ENCODE measurements at regions not wholly inside any gene's neighbourhood (a gene's known extent, or its start where the extent isn't known, plus 50 kb on each side); places are given as distances from the start of the nearest gene placed in this dataset.
"Not testable (repeated sequence)": the region's sequence is repeated elsewhere in the genome, so short reads cannot be mapped to it uniquely, and the experiment has no call there.

DNA sequence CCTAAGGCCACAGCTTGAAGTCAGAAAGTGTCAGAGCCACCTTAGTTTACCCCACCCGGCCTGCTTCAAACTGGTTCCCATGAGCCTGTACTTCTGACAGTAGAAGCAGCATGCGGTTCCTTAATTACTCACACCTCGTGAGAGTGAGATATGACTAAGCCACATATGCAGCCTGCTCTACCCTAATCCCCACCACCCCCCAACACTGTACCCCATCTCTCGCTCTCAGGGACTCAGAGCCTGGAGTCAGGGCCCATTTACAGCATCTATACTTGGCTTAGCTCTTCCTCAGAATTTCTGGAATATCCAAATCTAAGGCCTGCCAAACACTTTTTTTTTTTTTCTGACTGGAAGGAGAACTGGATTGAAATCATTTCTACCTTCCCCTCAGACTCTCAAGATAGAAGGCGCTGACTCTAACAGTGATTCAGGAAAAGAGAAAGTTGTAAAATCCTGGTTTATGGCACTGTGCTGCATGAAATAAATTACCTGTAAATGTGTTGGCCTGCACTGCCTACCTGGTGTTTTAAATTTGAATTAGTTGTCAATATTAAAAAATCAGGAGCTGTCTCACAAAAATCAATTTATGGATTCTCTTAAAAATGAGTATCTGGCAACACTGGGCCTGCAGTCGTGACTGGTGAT lies 360.0 kb downstream of the RND3 start:
- no peak for DNase-seq
- in situ Hi-C loops (cut with MboI; ENCODE audit: low pct_unique_long_range_greater_than_20kb, low sequenced_read_pairs): no loop called here

DNA sequence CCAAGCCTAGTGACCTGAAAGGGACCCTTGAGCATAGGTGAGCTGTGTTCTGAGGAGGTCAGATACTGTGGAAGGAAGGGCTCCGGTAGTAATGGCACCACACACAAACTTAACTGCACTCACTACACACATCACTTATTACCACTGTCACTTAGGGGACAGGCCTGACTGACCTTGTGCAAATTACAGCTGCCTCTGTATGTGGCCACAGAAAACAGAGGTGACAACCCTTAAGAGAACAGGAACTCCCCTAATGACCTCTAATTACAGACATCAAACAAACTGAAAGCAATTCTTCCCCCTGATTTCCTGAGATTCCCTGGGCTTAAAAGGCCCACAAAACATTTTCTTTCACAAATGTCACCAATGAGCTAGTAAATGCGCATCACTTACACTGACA lies 360.6 kb downstream of the RND3 start:
- in situ Hi-C loops (cut with MboI; ENCODE audit: low pct_unique_long_range_greater_than_20kb, low sequenced_read_pairs): no loop called here

DNA sequence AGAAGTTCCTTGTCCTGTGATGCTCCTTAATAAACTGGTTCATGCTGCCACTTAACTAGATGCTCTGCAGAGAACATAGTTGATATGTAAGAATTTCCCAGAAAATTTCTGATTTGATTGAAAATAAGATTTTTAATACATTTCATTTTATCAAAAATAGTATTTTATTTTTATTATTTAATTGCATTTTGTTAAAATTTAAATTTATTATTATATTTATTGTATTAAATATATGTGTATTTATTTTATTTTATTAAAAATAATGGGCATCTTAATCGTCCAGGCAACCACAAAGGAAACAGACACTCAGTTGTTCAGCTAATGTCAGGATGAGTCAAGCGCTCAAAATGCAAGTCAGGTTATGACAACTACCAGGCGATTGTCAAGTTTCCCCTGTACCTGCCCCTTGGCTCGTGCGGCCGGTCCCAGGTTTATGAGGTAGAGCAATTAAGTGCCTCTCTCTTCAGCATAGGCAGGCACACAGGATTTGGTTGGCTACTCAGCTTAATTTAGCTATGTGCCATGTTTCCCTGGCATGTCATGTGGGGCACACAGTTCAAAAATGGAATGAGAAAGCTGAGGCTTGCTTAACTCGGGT lies 361.2 kb downstream of the RND3 start:
- in situ Hi-C loops (cut with MboI; ENCODE audit: low pct_unique_long_range_greater_than_20kb, low sequenced_read_pairs): no loop called here
- no peak for DNase-seq

More for the DNA sequence above, 360.6 kb downstream of the RND3 start:
- DNase-seq: no peak

DNA sequence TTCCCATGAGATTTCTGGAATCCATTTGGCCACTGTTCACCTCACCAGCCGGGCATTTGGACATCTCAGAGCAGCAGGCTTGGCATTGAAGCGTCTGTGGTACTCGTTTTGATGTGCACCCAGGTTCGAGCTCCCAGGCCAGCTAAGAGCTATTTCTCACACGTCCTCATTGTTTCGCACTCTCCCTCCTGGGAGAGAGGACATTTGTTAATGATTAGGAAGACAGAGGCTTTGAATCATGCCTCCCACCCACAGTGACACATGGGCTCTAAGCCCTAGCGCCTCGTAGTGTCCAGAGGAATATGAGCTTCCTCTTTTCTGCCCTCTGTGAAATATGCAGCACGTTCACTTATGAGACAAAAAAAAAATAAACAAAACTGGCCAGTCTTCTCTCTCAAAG lies 361.8 kb downstream of the RND3 start:
- in situ Hi-C loops (cut with MboI; ENCODE audit: low pct_unique_long_range_greater_than_20kb, low sequenced_read_pairs): no loop called here
- DNase-seq: peak; percentile 3

DNA sequence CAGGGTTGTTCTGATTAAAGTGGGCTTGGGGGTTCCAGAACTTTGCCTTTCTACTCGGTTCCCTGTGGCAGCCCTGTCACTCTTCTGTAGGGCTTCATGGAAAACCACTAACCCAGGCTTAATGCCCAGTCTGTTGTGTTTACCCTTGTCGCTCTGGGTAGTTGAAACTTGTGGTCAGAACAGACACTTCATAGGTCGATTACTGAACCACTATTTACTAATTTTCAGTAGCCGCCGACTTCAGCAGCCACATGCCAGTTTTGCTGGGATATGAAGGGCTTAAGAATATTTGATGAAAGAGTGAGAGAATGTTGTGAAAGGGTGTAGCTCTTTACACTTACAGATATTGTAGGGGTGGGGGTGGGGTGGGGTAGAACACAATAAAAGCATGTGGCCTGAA lies 362.3 kb downstream of the RND3 start:
- DNase-seq: no peak
- in situ Hi-C loops (cut with MboI; ENCODE audit: low pct_unique_long_range_greater_than_20kb, low sequenced_read_pairs): no loop called here

DNA sequence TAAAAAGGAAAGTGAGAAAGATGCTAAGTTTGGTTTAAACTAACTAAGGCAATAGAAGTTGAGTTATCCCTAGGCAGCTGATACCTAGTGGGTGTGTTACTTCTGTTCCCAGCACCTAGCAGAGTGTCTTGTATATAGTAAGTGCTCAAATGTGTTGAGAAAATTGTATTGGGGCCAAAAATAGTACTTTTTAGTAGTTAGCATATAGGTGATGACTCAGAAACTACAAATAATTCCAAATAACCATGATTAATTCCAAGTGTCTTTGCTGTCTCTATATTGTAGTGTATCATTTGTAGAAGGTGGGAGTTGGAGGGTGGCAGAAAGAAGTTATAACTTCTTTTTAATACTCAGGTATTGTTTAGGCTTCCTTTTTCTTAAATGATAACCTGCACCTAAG lies 362.7 kb downstream of the RND3 start:
- in situ Hi-C loops (cut with MboI; ENCODE audit: low pct_unique_long_range_greater_than_20kb, low sequenced_read_pairs): no loop called here
- no peak for DNase-seq

DNA sequence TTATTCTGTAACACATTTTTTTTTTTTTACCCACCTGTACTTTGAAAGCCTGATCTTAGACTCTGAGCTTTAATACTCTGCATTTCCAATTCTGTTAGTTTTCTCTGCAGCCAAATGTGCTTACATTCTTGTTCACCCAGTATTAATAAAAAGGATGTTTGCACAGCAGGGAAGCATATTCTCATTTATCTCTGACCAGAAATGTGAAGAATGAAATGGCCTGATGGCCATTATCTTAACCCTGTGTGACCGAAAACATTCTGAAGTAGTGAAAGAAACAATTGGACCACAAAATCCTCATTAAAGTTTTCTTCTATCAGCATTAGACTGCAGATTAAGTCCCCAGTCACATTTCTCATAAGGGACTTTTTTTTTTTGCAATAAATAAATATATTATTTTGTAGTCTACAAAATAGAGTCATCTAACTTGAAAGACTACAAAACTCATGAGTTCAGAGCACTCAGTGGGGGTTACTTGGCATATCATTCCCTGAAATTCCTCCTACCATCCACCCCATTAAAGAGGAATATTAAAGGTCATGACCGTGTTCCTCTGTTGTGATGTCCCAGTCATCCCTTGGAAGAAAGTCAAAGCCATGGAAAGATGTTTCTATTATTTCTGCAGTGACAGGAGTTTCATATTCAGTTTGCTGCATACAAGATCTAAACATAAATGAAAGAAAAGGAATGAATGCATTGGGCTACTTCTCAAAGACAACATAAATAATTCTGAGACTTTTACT lies 364.4 kb downstream of the RND3 start:
- DNase-seq: no peak
- in situ Hi-C loops (cut with MboI; ENCODE audit: low pct_unique_long_range_greater_than_20kb, low sequenced_read_pairs): no loop called here

DNA sequence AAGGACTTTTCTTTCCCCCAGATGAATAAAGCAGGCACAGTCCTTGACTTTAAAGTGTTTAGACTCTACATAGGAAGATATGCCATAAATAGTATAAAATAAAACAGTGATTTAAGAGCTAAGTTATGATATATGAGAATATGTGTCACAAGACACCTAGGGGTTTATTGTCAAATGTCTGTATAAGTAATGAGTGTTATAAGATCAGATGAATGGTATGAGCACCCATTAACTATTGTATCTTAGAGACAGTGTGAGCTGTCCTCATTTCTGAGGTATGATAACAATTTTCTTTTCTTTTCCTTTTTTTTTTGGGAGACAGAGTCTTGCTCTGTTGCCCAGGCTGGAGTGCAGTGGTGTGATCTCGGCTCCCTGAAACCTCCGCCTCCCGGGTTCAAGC lies 365.3 kb downstream of the RND3 start:
- in situ Hi-C loops (cut with MboI; ENCODE audit: low pct_unique_long_range_greater_than_20kb, low sequenced_read_pairs): no loop called here
- DNase-seq: no peak

DNA sequence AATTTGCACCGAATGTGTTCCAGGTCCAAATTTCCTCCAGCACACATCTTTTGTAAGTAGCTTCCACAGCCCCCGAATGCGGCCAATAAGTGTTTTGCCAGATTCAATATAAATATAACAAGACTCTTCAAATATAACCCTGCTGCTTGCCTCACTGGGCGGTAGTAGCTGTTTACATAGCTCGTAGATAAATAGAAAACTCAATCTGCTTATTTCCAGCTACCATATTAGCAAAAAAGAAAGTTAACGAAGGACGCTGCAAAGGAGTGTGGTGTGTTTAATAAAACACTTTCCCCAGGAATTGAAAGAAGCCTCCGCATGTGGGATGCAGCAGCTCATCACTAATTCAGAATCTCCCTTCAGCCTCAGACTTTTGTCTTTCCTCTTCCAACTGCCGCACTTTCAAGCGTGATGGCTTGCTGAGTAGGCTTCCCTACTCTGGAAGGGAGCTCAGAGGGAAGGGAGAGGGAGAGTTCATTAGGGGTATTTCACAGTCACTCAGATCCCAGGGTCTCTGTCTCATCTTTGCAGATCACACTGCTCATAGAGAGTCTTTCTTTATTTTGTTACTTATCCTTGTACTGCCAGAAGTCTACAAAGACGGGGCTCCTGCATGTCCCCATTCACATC lies 367.0 kb downstream of the RND3 start:
- in situ Hi-C loops (cut with MboI; ENCODE audit: low pct_unique_long_range_greater_than_20kb, low sequenced_read_pairs): no loop called here

DNA sequence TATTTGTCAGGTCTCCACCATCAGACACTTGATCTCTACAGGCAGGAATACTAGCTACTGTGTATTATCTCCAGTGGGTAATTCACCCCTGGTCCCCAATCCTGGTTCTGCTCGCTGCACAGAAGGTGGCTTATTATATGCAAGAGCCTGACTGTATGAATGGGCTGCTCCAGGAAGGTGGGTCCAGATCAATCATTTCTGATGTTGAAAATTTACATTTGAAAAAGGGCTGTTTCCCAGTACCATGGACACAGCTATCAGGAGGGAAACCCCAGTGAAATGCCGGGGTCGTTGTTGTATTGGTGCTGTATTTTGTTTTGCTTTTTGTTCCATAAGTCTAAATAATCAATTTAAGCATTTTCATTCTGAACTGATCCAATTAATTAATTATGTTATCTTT lies 367.6 kb downstream of the RND3 start:
- no peak for DNase-seq
- in situ Hi-C loops (cut with MboI; ENCODE audit: low pct_unique_long_range_greater_than_20kb, low sequenced_read_pairs): no loop called here

More for the DNA sequence above, 367.0 kb downstream of the RND3 start:
- DNase-seq: no peak

DNA sequence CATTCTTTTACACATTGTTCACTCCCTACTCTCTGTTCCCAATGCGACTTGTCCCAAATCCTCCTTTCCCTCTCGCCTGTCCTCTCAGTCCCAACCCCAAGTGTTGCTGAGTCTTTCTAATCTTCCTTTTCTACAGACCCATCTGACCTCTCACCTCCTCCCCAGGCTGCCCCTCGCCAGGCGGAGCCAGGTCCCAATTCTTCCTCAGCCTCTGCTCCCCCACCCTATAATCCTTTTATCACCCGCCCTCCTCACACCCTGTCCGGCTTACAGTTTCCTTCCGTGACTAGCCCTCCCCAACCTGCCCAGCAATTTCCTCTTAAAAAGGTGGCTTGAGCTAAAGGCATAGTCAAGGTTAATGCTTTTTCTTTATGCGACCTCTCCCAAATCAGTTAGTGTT lies 373.4 kb downstream of the RND3 start:
- in situ Hi-C loops (cut with MboI; ENCODE audit: low pct_unique_long_range_greater_than_20kb, low sequenced_read_pairs); DNase-seq: not testable (repeated sequence)

DNA sequence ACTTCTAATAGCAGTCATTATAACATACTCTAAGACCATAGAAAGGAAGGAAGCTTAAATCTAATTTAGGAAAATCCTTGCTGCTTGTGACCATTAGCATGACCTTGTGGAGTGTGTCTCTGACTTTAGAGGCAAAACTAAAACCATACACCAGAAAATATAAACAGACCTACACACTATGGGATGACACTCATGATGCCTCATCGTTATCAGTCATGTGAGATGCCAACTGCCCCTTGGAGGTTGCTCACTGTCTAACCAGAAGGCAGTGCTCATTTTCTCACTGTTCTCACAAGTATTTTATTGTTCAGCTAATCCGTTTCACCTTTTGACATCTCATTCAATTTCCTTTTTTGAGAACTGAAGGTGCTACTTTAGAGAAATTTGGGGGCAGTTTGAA lies 376.9 kb downstream of the RND3 start:
- DNase-seq: no peak
- in situ Hi-C loops (cut with MboI; ENCODE audit: low pct_unique_long_range_greater_than_20kb, low sequenced_read_pairs): no loop called here

DNA sequence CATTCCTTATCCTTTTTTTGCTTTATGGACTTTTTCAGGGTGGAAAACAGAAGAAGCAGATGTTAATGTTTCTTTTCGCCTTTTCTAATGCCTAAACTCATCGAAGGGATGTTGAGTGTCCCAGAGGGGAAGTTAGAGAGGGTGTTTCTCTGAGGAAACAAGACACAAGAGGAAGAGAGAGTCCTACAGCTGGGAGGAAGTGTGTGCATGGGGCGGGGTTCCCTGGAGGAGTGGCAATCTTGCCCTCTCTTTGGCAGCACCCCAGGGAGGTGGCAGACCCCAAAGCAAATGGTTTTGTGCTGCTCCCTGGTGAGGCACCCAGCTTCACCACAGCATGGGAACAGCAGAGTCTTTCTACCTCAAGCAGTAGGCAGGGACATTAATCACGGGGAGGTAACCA lies 377.6 kb downstream of the RND3 start:
- in situ Hi-C loops (cut with MboI; ENCODE audit: low pct_unique_long_range_greater_than_20kb, low sequenced_read_pairs): no loop called here
- no peak for DNase-seq

DNA sequence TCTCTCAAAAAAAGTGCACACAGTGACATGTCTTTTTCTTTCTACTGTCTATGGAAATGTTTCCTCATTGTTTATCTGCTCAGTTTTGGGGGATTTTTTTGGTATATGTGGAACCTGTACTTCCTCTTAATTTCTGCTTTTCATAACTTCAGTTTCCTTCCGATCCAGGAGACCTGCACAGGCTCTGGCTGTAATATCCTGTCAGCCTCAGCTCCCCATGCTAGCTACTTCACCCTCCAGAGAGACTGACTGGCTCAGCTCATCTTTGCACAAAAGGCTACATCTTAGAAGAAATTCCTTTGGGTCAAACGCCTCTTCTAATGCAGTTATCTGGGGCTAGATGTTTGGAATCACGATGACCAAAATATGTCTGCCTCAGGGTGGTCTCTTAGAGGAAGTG lies 378.4 kb downstream of the RND3 start:
- DNase-seq: no peak
- in situ Hi-C loops (cut with MboI; ENCODE audit: low pct_unique_long_range_greater_than_20kb, low sequenced_read_pairs): no loop called here

DNA sequence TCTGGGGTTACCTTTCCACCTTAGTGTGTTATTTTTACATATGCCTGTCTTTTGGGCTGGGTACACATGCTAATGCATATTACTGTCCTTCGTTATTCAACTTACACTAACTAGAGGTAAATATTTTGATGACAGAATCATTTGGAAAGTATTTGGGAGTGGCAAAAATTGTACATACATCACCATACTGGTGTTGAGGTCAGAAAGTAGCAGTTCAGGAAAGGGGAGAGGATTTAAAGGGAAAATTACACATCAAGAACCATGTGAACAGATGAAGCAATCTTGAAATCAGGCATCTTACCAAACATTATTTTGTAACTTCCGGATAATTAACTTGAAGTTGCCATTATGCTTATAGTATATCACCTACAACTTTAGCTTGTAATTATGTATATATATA lies 379.7 kb downstream of the RND3 start:
- in situ Hi-C loops (cut with MboI; ENCODE audit: low pct_unique_long_range_greater_than_20kb, low sequenced_read_pairs): no loop called here
- no peak for DNase-seq

DNA sequence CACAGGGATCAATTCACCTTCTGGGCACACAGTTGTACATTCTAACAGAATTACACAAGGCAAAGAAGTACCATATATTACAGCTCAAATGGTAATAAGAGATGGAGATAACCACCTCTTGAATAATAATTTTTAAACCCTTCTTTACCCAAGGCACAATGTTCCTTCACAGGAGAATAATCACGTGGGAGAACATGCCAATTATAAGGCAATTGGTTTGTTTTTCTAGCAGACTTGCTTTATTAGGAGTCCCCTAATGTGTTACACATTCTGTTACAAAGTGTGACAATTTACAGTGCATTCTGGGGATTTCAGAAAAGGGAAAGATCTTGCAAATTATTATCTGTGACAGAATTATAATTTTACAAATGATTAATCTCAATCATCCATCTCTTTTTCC lies 380.3 kb downstream of the RND3 start:
- in situ Hi-C loops (cut with MboI; ENCODE audit: low pct_unique_long_range_greater_than_20kb, low sequenced_read_pairs): no loop called here
- DNase-seq: no peak

DNA sequence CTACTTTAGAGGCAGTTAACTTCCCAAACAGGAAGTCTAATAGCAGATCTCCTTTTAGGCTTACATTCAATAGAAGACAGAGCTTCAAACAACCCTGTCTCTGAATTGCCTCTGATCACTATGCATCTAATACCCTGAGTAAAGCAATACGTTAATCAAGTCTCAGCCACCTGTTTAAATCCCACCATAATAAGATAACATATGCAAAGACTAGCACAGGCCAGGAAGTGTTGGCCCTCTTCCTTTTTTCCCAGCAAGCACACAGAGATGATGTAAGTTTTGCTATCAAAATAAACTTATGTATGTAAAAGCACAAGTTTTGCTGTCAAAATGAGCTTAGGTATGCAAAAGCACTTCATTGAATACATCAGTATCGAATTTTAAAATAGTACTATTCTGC lies 385.5 kb downstream of the RND3 start:
- DNase-seq: no peak
- in situ Hi-C loops (cut with MboI; ENCODE audit: low pct_unique_long_range_greater_than_20kb, low sequenced_read_pairs): no loop called here

DNA sequence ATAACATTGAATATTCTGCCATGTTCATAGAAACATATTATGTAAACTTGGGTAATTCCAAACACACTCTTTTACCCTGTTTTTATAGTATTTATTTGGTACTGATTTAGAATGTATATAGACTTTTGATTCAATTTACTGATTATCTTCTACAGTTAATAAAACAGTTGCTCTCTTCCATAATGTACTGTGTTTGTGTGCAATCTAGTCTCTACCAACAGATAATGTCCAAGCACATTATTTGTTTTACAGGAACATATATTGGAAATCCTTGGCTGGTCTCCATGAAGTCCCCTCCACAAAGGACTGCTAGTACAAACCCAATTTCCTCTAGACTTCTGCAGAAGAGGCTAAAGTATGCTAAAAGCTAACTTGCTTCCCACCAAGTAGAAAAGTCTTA lies 386.6 kb downstream of the RND3 start:
- in situ Hi-C loops (cut with MboI; ENCODE audit: low pct_unique_long_range_greater_than_20kb, low sequenced_read_pairs): no loop called here
- no peak for DNase-seq

DNA sequence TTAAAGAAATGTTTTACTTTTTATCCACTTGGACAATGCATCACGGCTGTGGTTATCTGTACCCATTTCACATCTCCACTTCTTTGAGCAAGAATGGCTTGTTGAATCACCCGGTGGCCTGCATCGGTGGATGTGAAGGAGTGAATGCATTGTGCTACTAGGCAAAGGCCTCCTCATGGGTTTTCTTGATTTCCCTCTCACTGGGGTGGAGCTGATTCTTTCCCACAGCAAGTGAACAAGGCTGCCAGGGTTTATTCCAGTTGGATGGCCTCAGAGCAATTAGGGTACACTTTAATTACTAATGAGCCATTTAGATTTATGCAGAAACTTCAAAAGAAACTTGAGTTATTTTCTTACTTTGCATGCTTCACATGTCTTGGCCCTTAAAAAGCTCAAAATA lies 387.1 kb downstream of the RND3 start:
- DNase-seq: no peak
- in situ Hi-C loops (cut with MboI; ENCODE audit: low pct_unique_long_range_greater_than_20kb, low sequenced_read_pairs): no loop called here

DNA sequence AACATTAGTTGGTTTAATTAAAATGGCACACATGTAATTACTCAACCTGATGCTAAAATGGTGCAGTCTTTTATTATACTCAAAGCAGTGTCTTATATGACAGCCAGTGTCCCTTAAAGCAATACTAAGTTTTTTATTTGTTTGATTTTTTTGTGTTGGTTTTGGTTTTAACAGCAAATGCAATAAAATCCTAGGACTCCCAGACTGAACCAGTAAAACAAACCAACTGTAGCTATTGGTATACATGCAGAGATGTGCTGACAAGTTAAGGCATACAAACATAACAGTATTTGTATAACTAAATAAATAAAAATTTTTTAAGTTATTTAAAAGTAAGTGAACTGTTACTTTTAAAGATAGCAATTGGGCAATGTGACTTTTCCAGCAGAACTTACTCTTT lies 387.7 kb downstream of the RND3 start:
- DNase-seq: no peak
- in situ Hi-C loops (cut with MboI; ENCODE audit: low pct_unique_long_range_greater_than_20kb, low sequenced_read_pairs): no loop called here

All from KBM-7 (cell line).